H1 (cell line): ENCODE measurements at regions not wholly inside any gene's neighbourhood (a gene's known extent, or its start where the extent isn't known, plus 50 kb on each side); places are given as distances from the start of the nearest gene placed in this dataset.

Experiments
- CHD1 ChIP-seq: IDR thresholded peaks from 2 replicates; pipeline ENCODE4 v1.6.1; 2012; ENCODE audit warnings: low read depth, low read length, improper control_type of control experiment
- CHD2 ChIP-seq: IDR thresholded peaks from 2 replicates; pipeline ENCODE4 v1.6.1; 2012; ENCODE audit warnings: low read length, improper control_type of control experiment
- EZH2 ChIP-seq: fragments of 200-600 bp; sonication (generic); IDR thresholded peaks from 2 replicates; pipeline ENCODE4 v1.7.1; 2012; ENCODE audit warnings: low read depth, mild to moderate bottlenecking, moderate library complexity, low read length, inconsistent platforms; ENCODE audit not compliant: severe bottlenecking
- MAFK ChIP-seq: IDR thresholded peaks from 2 replicates; pipeline ENCODE4 v1.6.1; 2012; ENCODE audit warnings: low read depth, mild to moderate bottlenecking, improper control_type of control experiment, low read length
- POLR2A ChIP-seq, 2 experiments: IDR thresholded peaks; 1 replicate in 1 of 2; 2 replicates in 1 of 2; pipeline ENCODE4 v1.6.1; 2011; ENCODE audit warnings: low read depth in 2 of 2, low read length in 2 of 2, mild to moderate bottlenecking in 2 of 2; ENCODE audit errors: control extremely low read depth in 1 of 2
- RNF2 ChIP-seq: fragments of 200-900, 300-1000 bp; sonication (generic); IDR thresholded peaks from 2 replicates; pipeline ENCODE4 v1.7.1; 2016; ENCODE audit warnings: borderline replicate concordance, low read depth, mild to moderate bottlenecking, antibody characterized with exemption, low read length; ENCODE audit not compliant: poor library complexity, severe bottlenecking; ENCODE audit errors: missing control alignments
- SIX5 ChIP-seq: IDR thresholded peaks from 2 replicates; pipeline ENCODE4 v1.6.1; 2011; ENCODE audit warnings: mild to moderate bottlenecking, low read depth, low read length
- TF ChIP-seq, protein P1 (sequence below), 3 experiments: IDR thresholded peaks; 1 replicate in 2 of 3; 2 replicates in 1 of 3; pipeline versions ENCODE4 v1.5.1 to v1.6.1; 2011; ENCODE audit warnings: low read length in 3 of 3, mild to moderate bottlenecking in 3 of 3, inconsistent platforms in 2 of 3, low read depth in 1 of 3, moderate library complexity in 1 of 3; ENCODE audit not compliant: insufficient read depth in 1 of 3; ENCODE audit errors: control extremely low read depth in 1 of 3

DNA sequence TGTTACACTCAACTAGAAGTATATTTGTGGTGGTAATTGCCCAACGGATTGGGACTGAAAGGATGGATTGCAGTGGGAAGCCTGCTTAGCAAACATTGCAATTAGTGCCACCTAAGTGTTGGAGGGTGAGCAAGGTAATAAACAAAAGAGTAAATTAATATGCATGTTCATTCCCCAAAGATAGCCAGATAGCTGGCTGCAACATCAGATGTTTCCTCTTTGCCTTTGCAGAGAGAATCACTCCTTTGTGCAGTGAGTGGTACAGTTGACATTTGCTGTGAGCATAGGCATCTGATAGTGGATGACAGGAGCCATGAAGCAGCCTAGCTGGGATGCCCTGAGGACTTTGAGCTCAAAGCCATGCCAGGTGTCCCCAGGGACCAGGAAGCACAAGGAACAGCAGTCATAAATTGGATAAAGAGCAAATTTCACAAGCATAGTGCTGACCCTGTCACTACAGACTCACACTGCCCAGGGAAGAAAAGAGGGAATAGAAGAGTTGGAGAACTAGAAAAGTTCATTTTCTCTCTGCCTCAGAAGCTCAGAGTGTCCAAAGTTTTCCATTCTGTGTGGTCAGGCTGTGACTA is 336.1 kb upstream of the SLC30A5 start:
- no peak for TF ChIP-seq CHD1
- TF ChIP-seq POLR2A (IDR thresholded peaks at IDR 0.05; ENCODE audit: control extremely low read depth in 1 of 2, low read depth in 2 of 2, low read length in 2 of 2) = no peak
- no peak for TF ChIP-seq EZH2
- TF ChIP-seq, protein P1, sequence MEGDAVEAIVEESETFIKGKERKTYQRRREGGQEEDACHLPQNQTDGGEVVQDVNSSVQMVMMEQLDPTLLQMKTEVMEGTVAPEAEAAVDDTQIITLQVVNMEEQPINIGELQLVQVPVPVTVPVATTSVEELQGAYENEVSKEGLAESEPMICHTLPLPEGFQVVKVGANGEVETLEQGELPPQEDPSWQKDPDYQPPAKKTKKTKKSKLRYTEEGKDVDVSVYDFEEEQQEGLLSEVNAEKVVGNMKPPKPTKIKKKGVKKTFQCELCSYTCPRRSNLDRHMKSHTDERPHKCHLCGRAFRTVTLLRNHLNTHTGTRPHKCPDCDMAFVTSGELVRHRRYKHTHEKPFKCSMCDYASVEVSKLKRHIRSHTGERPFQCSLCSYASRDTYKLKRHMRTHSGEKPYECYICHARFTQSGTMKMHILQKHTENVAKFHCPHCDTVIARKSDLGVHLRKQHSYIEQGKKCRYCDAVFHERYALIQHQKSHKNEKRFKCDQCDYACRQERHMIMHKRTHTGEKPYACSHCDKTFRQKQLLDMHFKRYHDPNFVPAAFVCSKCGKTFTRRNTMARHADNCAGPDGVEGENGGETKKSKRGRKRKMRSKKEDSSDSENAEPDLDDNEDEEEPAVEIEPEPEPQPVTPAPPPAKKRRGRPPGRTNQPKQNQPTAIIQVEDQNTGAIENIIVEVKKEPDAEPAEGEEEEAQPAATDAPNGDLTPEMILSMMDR (IDR thresholded peaks at IDR 0.05; ENCODE audit: control extremely low read depth in 1 of 3, insufficient read depth in 1 of 3, low read depth in 1 of 3, low read length in 3 of 3) = no peak
- TF ChIP-seq RNF2 = no peak
- no peak for TF ChIP-seq SIX5
- TF ChIP-seq MAFK = no peak
- no peak for TF ChIP-seq CHD2
